ENCODE measurements at regions not wholly inside any gene's neighbourhood (a gene's known extent, or its start where the extent isn't known, plus 50 kb on each side); places are given as distances from the start of the nearest gene placed in this dataset.

- no peak for DNase-seq (ENCODE audit: low spot score)
Measured at GRCh38 chr1:106677181-106677580, 379.3 kb upstream of the PRMT6 start.

- no peak for DNase-seq (ENCODE audit: low spot score)
Measured at GRCh38 chr1:106677721-106678120, 378.8 kb upstream of the PRMT6 start.

GRCh38 chr1:106678279-106679050 is 378.0 kb upstream of the PRMT6 start:
- no peak for DNase-seq (ENCODE audit: low spot score)

GRCh38 chr1:106680216-106680615 is 376.3 kb upstream of the PRMT6 start:
- no peak for DNase-seq (ENCODE audit: low spot score)

- no peak for DNase-seq (ENCODE audit: low spot score)
Measured at GRCh38 chr1:106680776-106681344, 375.6 kb upstream of the PRMT6 start.

- no peak for DNase-seq (ENCODE audit: low spot score)
Measured at GRCh38 chr1:106681939-106682522, 374.4 kb upstream of the PRMT6 start.

GRCh38 chr1:106688446-106688845 is 368.0 kb upstream of the PRMT6 start:
- DNase-seq (ENCODE audit: low spot score) = no peak

GRCh38 chr1:106698660-106699059 is 357.8 kb upstream of the PRMT6 start:
- no peak for DNase-seq (ENCODE audit: low spot score)

- no peak for DNase-seq (ENCODE audit: low spot score)
Measured at GRCh38 chr1:106699433-106699832, 357.0 kb upstream of the PRMT6 start.

GRCh38 chr1:106700211-106700610 is 356.3 kb upstream of the PRMT6 start:
- no peak for DNase-seq (ENCODE audit: low spot score)

GRCh38 chr1:106705971-106706370 is 350.5 kb upstream of the PRMT6 start:
- DNase-seq (ENCODE audit: low spot score) = no peak

GRCh38 chr1:106717591-106717990 is 338.9 kb upstream of the PRMT6 start:
- no peak for DNase-seq (ENCODE audit: low spot score)

GRCh38 chr1:106721790-106722189 is 334.7 kb upstream of the PRMT6 start:
- DNase-seq (ENCODE audit: low spot score) = no peak

- no peak for DNase-seq (ENCODE audit: low spot score)
Measured at GRCh38 chr1:106722466-106722865, 334.0 kb upstream of the PRMT6 start.

GRCh38 chr1:106727171-106727570 is 329.3 kb upstream of the PRMT6 start:
- DNase-seq (ENCODE audit: low spot score) = no peak

- DNase-seq (ENCODE audit: low spot score) = no peak
Measured at GRCh38 chr1:106746448-106747085, 309.9 kb upstream of the PRMT6 start.

- no peak for DNase-seq (ENCODE audit: low spot score)
Measured at GRCh38 chr1:106747232-106747631, 309.2 kb upstream of the PRMT6 start.

- no peak for DNase-seq (ENCODE audit: low spot score)
Measured at GRCh38 chr1:106747791-106748190, 308.7 kb upstream of the PRMT6 start.

GRCh38 chr1:106748606-106749005 is 307.9 kb upstream of the PRMT6 start:
- DNase-seq (ENCODE audit: low spot score) = no peak

GRCh38 chr1:106749491-106749890 is 307.0 kb upstream of the PRMT6 start:
- no peak for DNase-seq (ENCODE audit: low spot score)

GRCh38 chr1:106749906-106750305 is 306.6 kb upstream of the PRMT6 start:
- no peak for DNase-seq (ENCODE audit: low spot score)

GRCh38 chr1:106751002-106751401 is 305.5 kb upstream of the PRMT6 start:
- DNase-seq (ENCODE audit: low spot score) = no peak

- no peak for DNase-seq (ENCODE audit: low spot score)
Measured at GRCh38 chr1:106753066-106753465, 303.4 kb upstream of the PRMT6 start.
